GM19240 (cell line): ENCODE measurements at regions not wholly inside any gene's neighbourhood (a gene's known extent, or its start where the extent isn't known, plus 50 kb on each side); places are given as distances from the start of the nearest gene placed in this dataset.

Experiments used
- DNase-seq: peaks from one replicate; pipeline ENCODE4 v3.0.0; 2011; ENCODE audit warnings: low spot score; ENCODE audit not compliant: insufficient read length

DNA sequence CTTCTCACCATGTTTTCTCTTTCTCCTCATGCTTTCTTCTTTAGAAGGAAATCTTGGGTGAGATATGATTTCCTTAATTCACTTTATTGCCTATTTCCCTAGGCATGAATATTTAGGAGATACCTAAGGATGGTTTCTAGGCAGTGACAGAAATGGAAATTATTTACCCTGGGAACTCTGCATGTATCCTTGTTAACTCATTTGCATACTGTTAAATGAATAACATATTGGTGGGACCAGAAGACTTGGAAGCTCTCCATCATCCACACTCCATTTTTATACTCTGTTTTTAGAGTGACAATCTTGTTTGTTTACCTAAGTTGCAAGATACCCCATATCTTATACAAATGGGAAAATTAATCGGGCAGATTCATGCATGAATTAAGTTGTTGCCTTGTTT is 285.7 kb downstream of the RNF144B start:
- DNase-seq: no peak

DNA sequence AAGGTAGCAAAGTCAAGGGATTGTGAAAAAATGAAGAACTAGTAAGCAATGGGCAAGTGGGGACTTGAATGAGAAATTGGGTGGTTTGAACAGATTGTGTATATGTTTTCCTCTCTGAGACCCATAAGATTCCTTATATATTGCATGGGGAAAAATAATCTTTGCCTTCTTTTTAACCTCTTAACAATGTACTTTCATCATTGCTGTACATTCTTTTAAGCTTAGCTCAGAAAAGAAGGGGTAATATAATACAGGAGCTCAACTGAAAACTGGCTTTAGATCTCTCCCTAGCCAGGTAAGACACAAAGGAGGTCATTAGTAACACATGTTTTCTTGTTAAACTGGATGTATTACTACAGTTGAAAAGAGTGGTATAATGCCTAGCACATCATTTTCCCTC is 287.2 kb downstream of the RNF144B start:
- DNase-seq: no peak

DNA sequence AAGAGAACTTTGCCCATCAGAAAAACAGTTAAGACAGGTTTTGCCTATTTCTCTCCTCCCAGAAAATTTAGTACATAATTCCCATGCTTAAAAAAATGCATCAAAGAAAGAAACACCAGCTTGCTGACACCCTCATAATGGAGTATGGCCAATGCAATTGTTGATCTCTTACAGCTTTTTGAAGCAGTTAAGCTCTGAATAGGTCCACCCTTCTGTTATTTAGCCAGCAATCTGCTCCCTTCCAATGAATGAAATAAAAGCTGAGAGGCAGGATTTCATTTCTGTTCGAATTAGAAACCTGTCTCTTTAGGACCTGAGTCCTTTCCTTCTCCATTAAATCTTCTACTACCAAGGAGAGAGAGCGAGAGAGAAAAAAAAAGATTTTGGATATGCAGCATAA is 288.7 kb downstream of the RNF144B start:
- DNase-seq: no peak

DNA sequence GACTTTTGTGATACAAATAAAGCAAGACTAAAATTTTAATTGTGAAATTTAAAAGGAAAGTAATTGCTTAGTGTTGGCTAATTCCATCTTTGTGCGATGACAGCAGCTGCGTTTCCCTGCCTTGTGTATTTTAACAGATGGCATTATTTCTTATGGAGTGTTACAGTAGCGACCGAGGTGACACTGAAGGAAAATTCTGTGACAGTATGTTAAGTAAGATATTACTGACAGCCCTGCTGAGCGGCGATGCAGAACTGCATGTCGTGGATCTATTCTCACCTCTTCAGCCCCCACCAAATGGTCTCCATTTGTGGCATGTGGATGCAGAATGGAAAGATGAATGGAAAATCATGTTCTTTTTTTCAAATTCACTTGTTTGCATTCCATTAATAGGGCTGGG is 289.4 kb downstream of the RNF144B start:
- no peak for DNase-seq

GRCh38 chr6:18680842-18681241 is 293.7 kb downstream of the RNF144B start:
- DNase-seq: no peak

GRCh38 chr6:18681832-18682503 is 294.8 kb downstream of the RNF144B start:
- no peak for DNase-seq

DNA sequence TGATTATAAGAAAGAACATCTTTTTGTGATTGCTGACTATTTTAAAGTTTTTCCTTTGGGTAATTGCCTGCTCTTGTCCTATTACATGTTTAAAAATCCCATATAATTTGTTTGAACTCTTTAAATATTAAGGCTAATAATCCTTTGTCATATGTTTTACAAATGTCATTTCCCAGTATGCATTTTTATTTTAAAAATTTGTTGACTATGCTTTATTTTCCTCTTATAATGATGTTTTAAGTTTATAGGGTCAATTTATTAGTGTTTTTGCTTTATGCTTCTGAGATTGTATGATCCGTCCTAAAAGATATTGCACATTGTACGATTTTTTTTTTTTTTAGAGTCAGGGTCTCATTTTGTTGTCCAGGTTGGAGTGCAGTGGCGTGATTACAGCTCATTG is 297.2 kb downstream of the RNF144B start:
- no peak for DNase-seq

GRCh38 chr6:18692929-18693685 is 306.0 kb downstream of the RNF144B start:
- no peak for DNase-seq

- DNase-seq: no peak
Measured at GRCh38 chr6:18693881-18694280, 306.7 kb downstream of the RNF144B start.

- DNase-seq: no peak
Measured at GRCh38 chr6:18703546-18703945, 316.4 kb downstream of the RNF144B start.

GRCh38 chr6:18707714-18708439 is 320.7 kb downstream of the RNF144B start:
- no peak for DNase-seq

- no peak for DNase-seq
Measured at GRCh38 chr6:18712595-18712994, 325.4 kb downstream of the RNF144B start.

- DNase-seq: no peak
Measured at GRCh38 chr6:18720075-18720474, 332.9 kb downstream of the RNF144B start.

GRCh38 chr6:18724056-18724455 is 336.9 kb downstream of the RNF144B start:
- DNase-seq: no peak

GRCh38 chr6:18725449-18725848 is 338.3 kb downstream of the RNF144B start:
- no peak for DNase-seq

- no peak for DNase-seq
Measured at GRCh38 chr6:18733921-18734550, 346.9 kb downstream of the RNF144B start.

DNA sequence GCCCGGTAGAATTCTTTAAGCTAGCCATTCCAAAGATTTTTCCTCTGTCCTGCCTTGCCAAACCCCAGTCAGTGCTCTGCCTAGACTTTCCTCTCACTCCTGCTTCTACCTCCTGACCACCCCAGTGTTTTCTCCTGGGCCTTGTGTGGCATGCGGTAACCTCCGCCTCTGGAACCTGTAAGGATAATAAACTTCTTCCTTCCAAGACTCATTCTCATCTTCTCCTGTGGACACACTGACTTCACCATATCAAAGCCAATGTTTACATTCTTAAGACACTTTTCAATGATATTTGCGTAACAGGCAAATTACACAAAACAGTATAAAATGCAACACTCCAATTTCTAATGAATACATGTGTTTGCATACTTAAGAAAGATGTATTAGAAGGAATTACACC is 354.6 kb downstream of the RNF144B start:
- no peak for DNase-seq

DNA sequence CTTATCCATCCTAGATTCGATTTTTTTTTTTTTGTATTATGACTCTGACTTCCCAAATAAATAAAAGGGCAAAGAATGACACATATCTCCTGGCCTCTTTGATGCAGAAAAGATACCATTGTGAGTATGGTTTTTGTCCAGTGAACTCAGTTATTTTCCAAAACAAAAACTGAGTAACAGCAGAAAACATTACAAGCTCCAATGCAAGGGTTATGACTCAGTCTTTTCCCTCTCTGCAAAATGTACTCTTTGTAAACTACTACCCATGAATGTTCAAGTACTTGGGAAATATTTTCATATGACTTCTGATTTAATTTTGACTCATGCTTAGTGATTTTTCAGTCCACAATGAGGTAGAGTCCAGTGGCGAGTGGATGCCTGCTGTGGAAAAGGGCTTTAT is 355.3 kb downstream of the RNF144B start:
- no peak for DNase-seq

GRCh38 chr6:18746727-18747126 is 359.6 kb downstream of the RNF144B start:
- no peak for DNase-seq

DNA sequence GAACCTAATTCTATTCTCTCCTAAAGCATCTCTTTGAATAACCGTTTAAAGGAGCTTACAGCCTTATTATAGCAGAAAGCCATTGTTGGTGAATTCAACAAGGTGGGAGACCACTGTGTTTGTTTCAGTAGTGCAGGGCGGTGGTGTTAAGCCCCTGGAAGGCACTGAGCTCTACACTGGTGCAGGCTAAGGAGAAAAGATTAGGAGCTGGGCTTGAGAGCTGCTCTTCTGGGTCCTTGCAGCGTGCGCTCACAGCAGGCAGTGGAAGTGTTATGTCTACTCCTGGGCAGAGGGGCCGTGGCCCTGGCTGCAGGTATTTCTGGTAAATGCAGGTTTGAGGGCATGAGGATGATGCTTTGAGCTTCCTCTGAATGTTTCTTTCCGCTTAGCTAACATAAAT is 361.2 kb downstream of the RNF144B start:
- DNase-seq: no peak

DNA sequence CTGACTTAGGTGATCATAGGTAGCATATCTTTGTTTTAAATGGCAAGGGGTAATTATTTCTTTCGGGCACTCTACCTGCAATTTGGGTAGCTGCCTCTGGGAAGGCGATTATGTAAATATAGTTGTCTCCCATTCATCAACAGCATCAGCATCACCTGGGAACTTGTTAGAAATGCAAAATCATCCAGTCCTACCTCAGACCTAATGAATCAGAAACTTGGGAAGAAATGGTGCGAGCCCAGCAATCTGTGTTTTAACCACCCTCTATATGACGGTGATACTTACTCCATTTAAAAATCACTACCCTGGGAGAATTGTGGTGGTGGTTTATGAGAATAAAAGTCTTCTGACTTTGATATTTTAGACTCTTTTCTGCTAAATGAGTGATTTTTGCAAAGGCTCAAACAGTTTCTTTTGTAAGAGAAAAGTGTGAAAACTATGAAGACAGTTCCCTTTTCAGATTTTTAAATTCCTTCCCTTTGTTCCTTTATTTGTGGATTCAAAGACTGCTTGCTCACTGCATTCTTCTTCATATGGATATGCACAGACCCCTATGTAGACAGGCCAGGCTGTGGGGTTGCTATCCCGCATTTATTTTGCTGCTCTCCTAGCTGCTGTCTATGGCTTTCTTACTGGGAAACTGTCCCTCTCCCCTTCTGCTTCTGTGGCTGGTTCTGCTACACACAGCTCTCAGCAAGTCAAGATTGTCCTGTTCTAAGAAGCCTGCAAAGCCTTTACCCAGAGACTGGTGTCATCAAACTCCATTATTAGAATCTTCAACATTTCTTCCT is 365.3 kb downstream of the RNF144B start:
- no peak for DNase-seq
